Fibroblast of mammary gland (primary cell): ENCODE measurements at regions not wholly inside any gene's neighbourhood (a gene's known extent, or its start where the extent isn't known, plus 50 kb on each side); places are given as distances from the start of the nearest gene placed in this dataset.

Experiments used
- DNase-seq: peaks from one replicate; pipeline ENCODE4 v3.0.0-alpha.2; 2010; ENCODE audit warnings: low read depth
- H3K4me3 ChIP-seq: 2 replicates; pipeline ENCODE4 v1.5.1; 2011; ENCODE audit warnings: low read depth, mild to moderate bottlenecking, low read length, moderate library complexity; ENCODE audit not compliant: control insufficient read depth
- CTCF ChIP-seq: conservative IDR thresholded peaks from 2 replicates; pipeline ENCODE4 v1.5.1; 2011; ENCODE audit warnings: low read depth, low read length, inconsistent platforms; ENCODE audit not compliant: control insufficient read depth, insufficient read depth

GRCh38 chr4:10861036-10861435 is 176.5 kb upstream of the CLNK start:
- TF ChIP-seq CTCF = no peak
- no peak overlapping the region for H3K4me3 ChIP-seq
- no peak for DNase-seq

GRCh38 chr4:10856271-10856782 is 171.8 kb upstream of the CLNK start:
- H3K4me3 ChIP-seq = no peak overlapping the region
- no peak for DNase-seq
- TF ChIP-seq CTCF = no peak

- H3K4me3 ChIP-seq = no peak overlapping the region
- DNase-seq = no peak
- TF ChIP-seq CTCF = no peak
Measured at GRCh38 chr4:10853196-10853595, 168.6 kb upstream of the CLNK start.

- DNase-seq = no peak
- no peak for TF ChIP-seq CTCF
- H3K4me3 ChIP-seq = no peak overlapping the region
Measured at GRCh38 chr4:10841697-10842096, 157.1 kb upstream of the CLNK start.

- no peak for TF ChIP-seq CTCF
- DNase-seq = no peak
- H3K4me3 ChIP-seq = no peak overlapping the region
Measured at GRCh38 chr4:10837151-10837550, 152.6 kb upstream of the CLNK start.

GRCh38 chr4:10832806-10833628 is 148.4 kb upstream of the CLNK start:
- no peak overlapping the region for H3K4me3 ChIP-seq
- TF ChIP-seq CTCF = no peak
- no peak for DNase-seq
